Skeletal muscle satellite cell (primary cell): ENCODE measurements at regions not wholly inside any gene's neighbourhood (a gene's known extent, or its start where the extent isn't known, plus 50 kb on each side); places are given as distances from the start of the nearest gene placed in this dataset.
"Not testable (repeated sequence)": the region's sequence is repeated elsewhere in the genome, so short reads cannot be mapped to it uniquely, and the experiment has no call there.

Source experiments
- H3K27me3 ChIP-seq: 2 replicates; pipeline ENCODE4 v1.7.0; 2013; ENCODE audit warnings: low read length; ENCODE audit not compliant: control insufficient read depth, insufficient read depth
- H3K36me3 ChIP-seq: 2 replicates; pipeline ENCODE4 v1.7.0; 2013; ENCODE audit warnings: mild to moderate bottlenecking, control low read depth, low read length; ENCODE audit not compliant: insufficient read depth
- H3K4me1 ChIP-seq: 2 replicates; pipeline ENCODE4 v1.7.0; 2013; ENCODE audit warnings: low read length; ENCODE audit not compliant: control insufficient read depth, insufficient read depth
- H3K4me2 ChIP-seq: 2 replicates; pipeline ENCODE4 v1.7.0; 2013; ENCODE audit warnings: mild to moderate bottlenecking, low read length
- H3K4me3 ChIP-seq: 2 replicates; pipeline ENCODE4 v1.7.0; 2013; ENCODE audit warnings: low read length
- H3K9ac ChIP-seq: 2 replicates; pipeline ENCODE4 v1.7.0; 2013; ENCODE audit warnings: mild to moderate bottlenecking, low read depth, low read length, moderate library complexity
- H3K9me3 ChIP-seq: replicated peaks from 2 replicates; pipeline ENCODE4 v1.7.0; 2013; ENCODE audit warnings: mild to moderate bottlenecking, control low read depth, low read length

GRCh38 chrX:13449441-13449840, 120.0 kb upstream of the EGFL6 start:
- no peaks in the 10 kb centered on the region for H3K9me3 ChIP-seq
- no peak overlapping the region for H3K9ac ChIP-seq
- no peak overlapping the region for H3K4me3 ChIP-seq
- no peaks in the 10 kb centered on the region for H3K36me3 ChIP-seq
- no peaks in the 10 kb centered on the region for H3K4me1 ChIP-seq
- no peak overlapping the region for H3K4me2 ChIP-seq
- H3K27me3 ChIP-seq, result no peaks in the 10 kb centered on the region

- H3K27me3 ChIP-seq, result no peaks in the 10 kb centered on the region
- H3K9ac ChIP-seq, result no peak overlapping the region
Measured at GRCh38 chrX:13448941-13449340, 120.5 kb upstream of the EGFL6 start.

DNA sequence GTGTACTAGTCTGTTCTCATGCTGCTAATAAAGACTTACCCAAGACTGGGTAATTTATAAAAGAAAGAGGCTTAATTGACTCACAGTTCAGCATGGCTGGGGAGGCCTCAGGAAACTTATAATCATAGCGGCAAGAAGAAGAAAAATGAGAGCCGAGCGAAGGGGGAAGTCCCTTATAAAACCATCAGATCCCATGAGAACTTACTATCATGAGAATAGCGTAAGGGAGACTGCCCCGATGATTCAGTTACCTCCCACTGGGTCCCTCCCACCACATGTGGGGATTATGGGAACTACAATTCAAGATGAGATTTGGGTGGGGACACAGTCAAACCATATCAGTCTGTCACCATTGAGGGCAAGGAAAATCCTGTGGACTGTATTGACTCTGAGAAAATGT, 121.8 kb upstream of the ATXN3L start:
- not testable (repeated sequence) for H3K4me1 ChIP-seq, H3K9ac ChIP-seq, H3K27me3 ChIP-seq, H3K9me3 ChIP-seq, H3K36me3 ChIP-seq, H3K4me3 ChIP-seq, H3K4me2 ChIP-seq

More at GRCh38 chrX:13448941-13449340, 120.5 kb upstream of the EGFL6 start:
- H3K4me1 ChIP-seq, result no peaks in the 10 kb centered on the region
- H3K4me3 ChIP-seq, result no peak overlapping the region
- no peak overlapping the region for H3K4me2 ChIP-seq
- no peaks in the 10 kb centered on the region for H3K9me3 ChIP-seq
- H3K36me3 ChIP-seq, result no peaks in the 10 kb centered on the region

- no peaks in the 10 kb centered on the region for H3K36me3 ChIP-seq
- H3K4me1 ChIP-seq, result no peaks in the 10 kb centered on the region
- H3K4me3 ChIP-seq, result no peak overlapping the region
- no peak overlapping the region for H3K4me2 ChIP-seq
- H3K27me3 ChIP-seq, result no peaks in the 10 kb centered on the region
- H3K9me3 ChIP-seq, result no peaks in the 10 kb centered on the region
- no peak overlapping the region for H3K9ac ChIP-seq
Measured at GRCh38 chrX:13440176-13440575, 120.3 kb upstream of the ATXN3L start.

GRCh38 chrX:13433298-13433605, 113.4 kb upstream of the ATXN3L start:
- H3K9me3 ChIP-seq, result no peaks in the 10 kb centered on the region
- H3K27me3 ChIP-seq, result no peaks in the 10 kb centered on the region
- H3K36me3 ChIP-seq, result no peaks in the 10 kb centered on the region
- peak overlapping the region; percentile 66 for H3K9ac ChIP-seq
- no peak overlapping the region for H3K4me3 ChIP-seq
- peaks cover 40% of the 10 kb centered on the region for H3K4me1 ChIP-seq
- peak overlapping the region; percentile 26 for H3K4me2 ChIP-seq

GRCh38 chrX:13432414-13433297, 112.8 kb upstream of the ATXN3L start:
- Histone ChIP-seq H3K27me3 (no peaks in the 10 kb centered on the region), H3K4me2 (peak overlapping the region; percentile 26), H3K4me3 (no peak overlapping the region), H3K36me3 (no peaks in the 10 kb centered on the region), H3K4me1 (peaks cover 46% of the 10 kb centered on the region), H3K9me3 (no peaks in the 10 kb centered on the region), H3K9ac (peak overlapping the region; percentile 81)

DNA sequence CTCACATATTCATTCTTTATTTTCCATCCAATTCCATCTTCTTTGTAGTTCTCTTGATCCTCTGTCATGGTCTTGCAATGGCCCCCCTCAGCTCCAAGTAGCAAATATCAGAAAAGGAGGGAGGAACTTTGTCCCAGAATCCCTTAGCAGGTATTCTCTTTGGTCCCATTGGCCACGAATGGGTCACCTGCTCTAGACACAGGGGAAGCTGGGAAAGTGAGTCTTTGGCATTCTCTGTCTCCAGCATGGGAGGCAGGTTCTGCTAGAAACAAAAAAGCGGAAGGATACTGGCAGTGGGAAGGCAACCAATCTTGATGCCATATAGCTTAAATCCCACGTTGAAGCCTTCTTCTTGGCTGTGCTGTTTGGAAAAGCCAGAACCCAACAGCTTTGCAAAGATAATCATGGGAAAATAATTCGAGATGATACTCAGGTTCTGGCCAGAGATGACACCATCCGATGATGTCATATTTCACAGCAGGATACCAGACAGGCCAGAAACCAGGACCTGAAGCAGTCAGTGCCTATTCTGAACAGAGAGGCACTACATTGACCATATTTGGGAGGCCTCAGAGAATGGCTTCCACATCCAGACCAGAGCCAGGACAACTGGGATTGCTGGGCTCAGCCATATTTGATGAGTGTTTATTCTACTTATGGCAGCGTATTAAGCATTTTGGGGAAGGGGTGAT, 110.4 kb upstream of the ATXN3L start:
- H3K4me3 ChIP-seq, result no peak overlapping the region
- H3K4me2 ChIP-seq, result no peak overlapping the region
- no peaks in the 10 kb centered on the region for H3K27me3 ChIP-seq
- peaks cover 52% of the 10 kb centered on the region for H3K4me1 ChIP-seq
- H3K36me3 ChIP-seq, result no peaks in the 10 kb centered on the region
- no peaks in the 10 kb centered on the region for H3K9me3 ChIP-seq
- no peak overlapping the region for H3K9ac ChIP-seq

DNA sequence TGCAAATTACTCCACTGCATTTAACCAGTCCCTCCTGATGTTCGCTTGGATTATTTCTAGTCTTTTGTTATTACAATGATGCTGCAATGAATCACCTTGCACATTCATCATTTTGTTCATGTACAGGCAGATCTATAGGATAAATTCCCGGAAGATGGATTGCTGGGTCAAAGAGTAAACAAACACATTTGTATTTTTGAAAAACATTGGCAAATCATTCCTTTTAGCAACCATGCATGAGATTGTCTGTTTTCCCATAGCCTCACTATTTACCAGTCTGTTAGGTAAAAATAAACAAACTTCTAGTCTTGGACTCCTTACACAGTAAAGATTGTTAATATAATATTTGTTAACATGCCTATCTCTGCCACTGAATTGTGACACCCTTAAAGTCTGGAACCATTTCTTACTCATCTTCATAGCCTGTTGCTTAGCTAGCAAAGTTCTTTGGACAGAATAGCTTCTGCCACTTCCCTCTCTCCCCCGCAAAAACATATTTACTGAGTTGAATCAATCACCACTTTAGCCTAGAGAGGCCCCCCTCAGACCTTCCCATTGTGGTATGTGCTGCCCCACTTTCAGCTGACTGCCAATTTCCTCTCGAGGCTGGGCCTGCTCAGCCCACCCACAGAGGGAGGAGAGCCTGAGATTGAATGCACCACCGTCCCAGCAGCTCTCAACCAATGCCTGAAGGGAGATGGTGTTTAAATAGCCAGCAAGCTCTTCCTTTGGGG, 108.4 kb upstream of the ATXN3L start:
- H3K27me3 ChIP-seq, result no peaks in the 10 kb centered on the region
- no peaks in the 10 kb centered on the region for H3K9me3 ChIP-seq
- peak overlapping the region; percentile 77 for H3K9ac ChIP-seq
- H3K4me2 ChIP-seq, result peak overlapping the region; percentile 30
- H3K36me3 ChIP-seq, result no peaks in the 10 kb centered on the region
- peaks cover 48% of the 10 kb centered on the region for H3K4me1 ChIP-seq
- no peak overlapping the region for H3K4me3 ChIP-seq

GRCh38 chrX:13427441-13428052, 107.7 kb upstream of the ATXN3L start:
- Histone ChIP-seq H3K4me2 (peak overlapping the region; percentile 30), H3K4me3 (no peak overlapping the region), H3K9ac (peak overlapping the region; percentile 77), H3K36me3 (no peaks in the 10 kb centered on the region), H3K27me3 (no peaks in the 10 kb centered on the region), H3K4me1 (peaks cover 41% of the 10 kb centered on the region), H3K9me3 (no peaks in the 10 kb centered on the region)

GRCh38 chrX:13420545-13421183, 100.8 kb upstream of the ATXN3L start:
- Histone ChIP-seq H3K9me3 (no peaks in the 10 kb centered on the region), H3K4me2 (no peak overlapping the region), H3K4me3 (no peak overlapping the region), H3K4me1 (peaks cover 24% of the 10 kb centered on the region), H3K36me3 (no peaks in the 10 kb centered on the region), H3K9ac (no peak overlapping the region), H3K27me3 (no peaks in the 10 kb centered on the region)

DNA sequence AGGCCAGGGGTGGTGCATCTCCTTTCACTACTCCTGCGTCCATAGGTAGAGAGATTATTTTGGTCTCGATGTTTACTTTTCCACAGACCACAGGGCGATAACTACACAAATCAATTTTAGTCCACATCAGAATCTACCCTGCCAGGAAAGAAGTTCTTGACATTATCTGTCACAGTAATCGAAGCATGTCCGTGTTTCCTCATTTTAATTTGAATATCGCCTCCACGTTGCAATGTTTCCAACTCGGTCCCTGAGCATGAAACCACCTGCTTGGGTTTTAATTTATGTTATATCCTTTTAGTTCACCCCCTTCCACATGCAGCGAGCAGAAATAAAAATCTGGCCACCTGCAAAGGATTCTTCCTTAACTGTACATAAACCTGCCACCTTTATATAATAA, 100.1 kb upstream of the ATXN3L start:
- Histone ChIP-seq H3K9ac (no peak overlapping the region), H3K36me3 (no peaks in the 10 kb centered on the region), H3K27me3 (no peaks in the 10 kb centered on the region), H3K4me1 (peaks cover 24% of the 10 kb centered on the region), H3K9me3 (no peaks in the 10 kb centered on the region), H3K4me3 (no peak overlapping the region), H3K4me2 (no peak overlapping the region)
